ENCODE measurements at regions not wholly inside any gene's neighbourhood (a gene's known extent, or its start where the extent isn't known, plus 50 kb on each side); places are given as distances from the start of the nearest gene placed in this dataset.

DNA sequence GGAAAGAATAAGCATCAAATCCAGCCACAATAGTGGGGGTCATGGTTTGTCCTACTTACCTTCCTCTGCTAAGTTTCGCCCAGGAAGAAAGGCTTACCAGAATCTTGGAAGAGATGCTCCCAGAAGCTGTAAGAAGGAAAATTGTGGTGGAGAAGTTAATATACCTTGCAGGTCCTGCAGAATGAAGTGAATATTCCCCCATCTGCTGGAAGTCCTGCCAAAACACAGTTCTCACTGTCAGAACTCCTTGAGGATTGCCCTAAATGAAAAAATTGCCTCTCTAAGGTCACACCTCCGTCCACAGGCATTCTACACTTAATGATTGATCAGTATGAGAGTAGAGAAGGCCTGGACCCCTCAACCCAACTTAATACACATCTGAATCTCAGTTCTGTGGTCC, 78.4 kb upstream of the RGS21 start:
- no peak for DNase-seq

DNA sequence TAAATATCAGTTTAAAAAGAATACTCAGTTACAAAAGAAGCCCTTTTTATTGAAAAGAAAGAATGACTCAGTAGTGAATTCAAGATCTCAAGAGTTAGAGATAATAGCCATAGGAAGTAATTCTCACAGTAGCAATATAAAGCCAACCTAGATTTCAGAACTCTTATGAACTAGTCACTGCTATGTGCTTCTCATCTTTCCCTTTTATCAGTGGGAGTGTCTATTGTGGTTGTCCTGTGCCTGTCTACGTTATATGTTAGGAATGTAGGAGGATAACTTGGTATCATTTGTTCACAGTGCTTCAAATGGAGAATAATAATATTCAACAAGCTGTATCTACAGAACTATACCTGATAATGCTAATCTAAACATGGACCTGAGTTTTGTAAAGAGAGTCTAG, 73.1 kb upstream of the RGS21 start:
- DNase-seq = no peak

DNA sequence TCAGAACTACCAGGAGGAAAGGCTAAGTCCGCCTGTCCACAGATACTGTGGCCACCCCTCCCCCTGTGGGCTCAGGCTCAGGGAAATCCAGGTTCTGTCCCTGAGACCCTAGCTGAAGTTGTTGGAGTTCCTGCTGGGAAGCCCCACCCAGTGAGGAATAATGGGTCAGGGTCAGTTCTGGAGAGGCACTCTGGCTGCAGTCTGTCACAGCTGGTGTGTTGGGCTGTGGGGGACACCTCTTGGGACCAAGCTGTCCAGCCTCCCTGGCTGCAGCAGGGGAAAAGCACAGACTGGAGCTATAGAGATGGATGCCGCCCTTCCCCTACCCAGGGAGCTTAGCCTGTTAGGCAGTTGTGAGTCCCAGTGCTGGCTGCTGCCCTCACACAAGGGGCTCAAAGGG, 65.1 kb upstream of the RGS21 start:
- no peak for DNase-seq

DNA sequence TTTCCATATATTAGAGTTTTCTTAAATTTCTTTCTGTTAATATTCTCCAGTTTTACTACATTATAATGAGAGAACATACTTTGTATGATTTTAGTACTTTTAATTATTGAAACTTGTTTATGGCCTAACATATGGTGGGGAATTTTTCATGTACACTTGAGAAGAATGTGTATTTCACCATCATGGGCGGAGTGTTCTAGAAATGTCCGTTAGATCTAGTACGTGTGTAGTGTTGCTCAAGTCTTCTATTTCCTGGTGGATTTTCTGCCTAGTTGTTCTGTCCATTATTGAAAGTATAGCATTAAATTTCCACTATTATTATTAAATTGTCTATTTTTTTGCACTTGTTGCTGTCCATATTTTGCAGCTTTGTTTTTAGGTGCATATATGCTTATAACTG, 64.0 kb upstream of the RGS21 start:
- peak; percentile 6 for DNase-seq

GRCh38 chr1:192256674-192257334, 60.0 kb upstream of the RGS21 start:
- no peak for DNase-seq

DNA sequence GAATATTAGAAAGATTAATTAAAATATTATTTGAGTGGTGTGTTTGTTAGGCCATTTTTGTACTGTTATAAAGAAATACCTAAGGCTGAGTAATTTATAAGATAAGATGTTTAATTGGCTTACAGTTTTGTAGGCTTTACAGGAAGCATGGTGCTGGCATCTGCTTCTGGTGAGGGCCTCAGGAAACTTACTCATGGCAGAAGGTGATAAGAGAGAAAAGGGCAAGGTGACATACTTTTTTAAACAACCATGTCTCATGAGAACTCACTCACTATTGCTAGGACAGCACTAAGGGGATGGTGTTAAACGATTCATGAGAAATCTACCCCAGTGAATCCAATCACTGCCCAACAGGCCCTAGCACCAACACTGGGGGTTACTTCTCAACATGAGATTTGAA, 56.7 kb upstream of the RGS21 start:
- DNase-seq = no peak

GRCh38 chr1:192261476-192261875, 55.3 kb upstream of the RGS21 start:
- DNase-seq = no peak

- DNase-seq = no peak
Measured at GRCh38 chr1:192263436-192263835, 53.4 kb upstream of the RGS21 start.

GRCh38 chr1:192265516-192266173, 51.1 kb upstream of the RGS21 start:
- no peak for DNase-seq

GRCh38 chr1:192266645-192267044, 50.1 kb upstream of the RGS21 start:
- DNase-seq = no peak

Measured in MV-4-11 (cell line).